Renal cortical epithelial cell (primary cell): ENCODE measurements at regions not wholly inside any gene's neighbourhood (a gene's known extent, or its start where the extent isn't known, plus 50 kb on each side); places are given as distances from the start of the nearest gene placed in this dataset.

ENCODE experiments used
- DNase-seq: peaks from one replicate; pipeline ENCODE4 v3.0.0-alpha.2; 2011; ENCODE audit warnings: low read depth

GRCh38 chr1:239826211-239826610 is 265.5 kb upstream of the FMN2 start:
- DNase-seq = no peak

- DNase-seq = no peak
Observed at GRCh38 chr1:239826736-239827135, 264.9 kb upstream of the FMN2 start.

GRCh38 chr1:239829535-239829934 is 262.1 kb upstream of the FMN2 start:
- DNase-seq = no peak

- no peak for DNase-seq
Observed at GRCh38 chr1:239831577-239832355, 259.9 kb upstream of the FMN2 start.

- no peak for DNase-seq
Observed at GRCh38 chr1:239833723-239834122, 258.0 kb upstream of the FMN2 start.

- no peak for DNase-seq
Observed at GRCh38 chr1:239835946-239836440, 255.7 kb upstream of the FMN2 start.

GRCh38 chr1:239840336-239840735 is 251.3 kb upstream of the FMN2 start:
- DNase-seq = no peak

- no peak for DNase-seq
Observed at GRCh38 chr1:239840790-239841189, 250.9 kb upstream of the FMN2 start.

GRCh38 chr1:239841631-239842030 is 250.1 kb upstream of the FMN2 start:
- DNase-seq = no peak

GRCh38 chr1:239843541-239843940 is 248.1 kb upstream of the FMN2 start:
- no peak for DNase-seq

- no peak for DNase-seq
Observed at GRCh38 chr1:239844833-239845232, 246.8 kb upstream of the FMN2 start.

- DNase-seq = no peak
Observed at GRCh38 chr1:239854922-239855321, 236.8 kb upstream of the FMN2 start.

GRCh38 chr1:239856067-239856466 is 235.6 kb upstream of the FMN2 start:
- no peak for DNase-seq

GRCh38 chr1:239856924-239857323 is 234.8 kb upstream of the FMN2 start:
- DNase-seq = no peak

GRCh38 chr1:239858057-239858456 is 233.6 kb upstream of the FMN2 start:
- DNase-seq = peak; percentile 85

GRCh38 chr1:239858529-239858928 is 233.2 kb upstream of the FMN2 start:
- no peak for DNase-seq

GRCh38 chr1:239861985-239862384 is 229.7 kb upstream of the FMN2 start:
- DNase-seq = no peak

GRCh38 chr1:239868058-239868832 is 223.4 kb upstream of the FMN2 start:
- no peak for DNase-seq

- DNase-seq = no peak
Observed at GRCh38 chr1:239870194-239870593, 221.5 kb upstream of the FMN2 start.

- DNase-seq = no peak
Observed at GRCh38 chr1:239872626-239873025, 219.1 kb upstream of the FMN2 start.

- no peak for DNase-seq
Observed at GRCh38 chr1:239874831-239875230, 216.9 kb upstream of the FMN2 start.

- DNase-seq = no peak
Observed at GRCh38 chr1:239879321-239880170, 212.1 kb upstream of the FMN2 start.
